Esophagus squamous epithelium (tissue), 5 donors: ENCODE measurements at regions not wholly inside any gene's neighbourhood (a gene's known extent, or its start where the extent isn't known, plus 50 kb on each side); places are given as distances from the start of the nearest gene placed in this dataset.

Source experiments
- DNase-seq: peaks from one replicate; lab custom pipeline; 2025; lab: John Stamatoyannopoulos, UW
- H3K27ac ChIP-seq, 4 donors: fragments of 200-600 bp; sonication (generic); one replicate each; pipeline ENCODE4 v1.5.1; 2016 to 2019; ENCODE audit warnings: mild to moderate bottlenecking in 1 of 4
- H3K27me3 ChIP-seq, 4 donors: fragments of 200-600 bp; sonication (generic); 1 replicate in 3 of 4; 2 replicates in 1 of 4; pipeline versions ENCODE4 v1.5.1 to v1.6.0; 2017 to 2021; ENCODE audit warnings: antibody characterized with exemption in 1 of 4
- H3K36me3 ChIP-seq, 3 donors: fragments of 200-600 bp; sonication (generic); one replicate each; pipeline ENCODE4 v1.5.1; 2016 to 2019
- H3K4me1 ChIP-seq, 3 donors: fragments of 200-600 bp; sonication (generic); one replicate each; pipeline ENCODE4 v1.5.1; 2017 to 2019
- H3K4me3 ChIP-seq, 4 donors: fragments of 200-600 bp; sonication (generic); 1 replicate in 3 of 4; 2 replicates in 1 of 4; pipeline ENCODE4 v1.5.1; 2016 to 2019; ENCODE audit warnings: mild to moderate bottlenecking in 2 of 4, moderate library complexity in 1 of 4
- H3K9me3 ChIP-seq, 3 donors: fragments of 200-600 bp; sonication (generic); one replicate each; pipeline ENCODE4 v1.5.1; 2016 to 2019
- CTCF ChIP-seq, 6 experiments: fragments of 450-650 bp in 4 of 6; fragments of 200-600 bp in 2 of 6; sonication (generic) in 2 of 6; IDR thresholded peaks; one replicate each; pipeline ENCODE4 v1.5.1; 2016 to 2019; ENCODE audit warnings: antibody characterized with exemption in 6 of 6, mild to moderate bottlenecking in 4 of 6, moderate library complexity in 4 of 6
- POLR2A ChIP-seq, 4 donors: fragments of 450-650 bp; IDR thresholded peaks; one replicate each; pipeline ENCODE4 v1.6.1; 2017; ENCODE audit warnings: antibody characterized with exemption in 4 of 4, mild to moderate bottlenecking in 4 of 4, moderate library complexity in 3 of 4
- WGBS, 2 donors: methylation state at CpG; one replicate each; pipeline ENCODE4 v1.1.5; 2018; 5-methylcytosine and 5-hydroxymethylcytosine counted together
- intact Hi-C: fragments of 100-400 bp; cut with DNase I; formaldehyde crosslinking; loops from one replicate; pipeline ENCODE4 v1.15.0; 2022
- donor health status: DM: yes; HTN: yes; CAD: no.

GRCh38 chr13:74084375-74084935, 49.7 kb downstream of the KLF12 start:
- Histone ChIP-seq H3K9me3 (no peaks in the 10 kb centered on the region), H3K4me1 (peaks cover 0 to 3% (median 0%) of the 10 kb centered on the region in 3 donors), H3K4me3 (no peak overlapping the region), H3K36me3 (no peaks in the 10 kb centered on the region), H3K27me3 (no peaks in the 10 kb centered on the region), H3K27ac (no peak overlapping the region)
- DNase-seq = no peak
- TF ChIP-seq CTCF (IDR thresholded peaks at IDR 0.05) = no peak
- TF ChIP-seq POLR2A (IDR thresholded peaks at IDR 0.05) = no peak
- intact Hi-C loops = no loop called here
- 80% methylated on average over 4 of the region's 4 CpGs for WGBS, 2 donors

GRCh38 chr13:74082741-74083160, 51.5 kb downstream of the KLF12 start:
- intact Hi-C loops = no loop called here
- no peak for DNase-seq
- H3K27me3 ChIP-seq = no peaks in the 10 kb centered on the region
- 50 to 69% methylated on average over 3 of the region's 3 CpGs for WGBS, 2 donors
- H3K4me3 ChIP-seq = no peak overlapping the region
- H3K9me3 ChIP-seq = no peaks in the 10 kb centered on the region
- H3K27ac ChIP-seq = no peak overlapping the region
- TF ChIP-seq POLR2A (IDR thresholded peaks at IDR 0.05) (no peak), CTCF (IDR thresholded peaks at IDR 0.05) (no peak)
- H3K36me3 ChIP-seq = no peaks in the 10 kb centered on the region
- H3K4me1 ChIP-seq = peaks cover 0 to 2% (median 0%) of the 10 kb centered on the region in 3 donors

- intact Hi-C loops = no loop called here
- no peak overlapping the region for H3K4me3 ChIP-seq
- no peaks in the 10 kb centered on the region for H3K36me3 ChIP-seq
- DNase-seq = no peak
- H3K9me3 ChIP-seq = no peaks in the 10 kb centered on the region
- 90 to 92% methylated on average over 1 of the region's 1 CpG for WGBS, 2 donors
- TF ChIP-seq POLR2A (IDR thresholded peaks at IDR 0.05) = no peak
- no peak for TF ChIP-seq CTCF (IDR thresholded peaks at IDR 0.05)
- H3K27ac ChIP-seq = no peak overlapping the region
- no peaks in the 10 kb centered on the region for H3K27me3 ChIP-seq
- no peaks in the 10 kb centered on the region for H3K4me1 ChIP-seq
These were observed 53.4 kb downstream of the KLF12 start for GRCh38 chr13:74080762-74081161.

GRCh38 chr13:74077792-74078191, 56.4 kb downstream of the KLF12 start:
- Histone ChIP-seq H3K4me3 (no peak overlapping the region), H3K27me3 (no peaks in the 10 kb centered on the region), H3K4me1 (peaks cover 0 to 11% (median 0%) of the 10 kb centered on the region in 3 donors), H3K27ac (no peak overlapping the region), H3K9me3 (no peaks in the 10 kb centered on the region), H3K36me3 (no peaks in the 10 kb centered on the region)
- intact Hi-C loops = no loop called here
- WGBS, 2 donors = 63 to 68% methylated on average over 2 of the region's 2 CpGs
- TF ChIP-seq CTCF (IDR thresholded peaks at IDR 0.05) (no peak), POLR2A (IDR thresholded peaks at IDR 0.05) (no peak)
- no peak for DNase-seq

- Histone ChIP-seq H3K27me3 (no peaks in the 10 kb centered on the region), H3K9me3 (no peaks in the 10 kb centered on the region), H3K27ac (no peak overlapping the region), H3K4me3 (no peak overlapping the region), H3K4me1 (peaks cover 0 to 11% (median 0%) of the 10 kb centered on the region in 3 donors), H3K36me3 (no peaks in the 10 kb centered on the region)
- no peak for DNase-seq
- intact Hi-C loops = no loop called here
- TF ChIP-seq CTCF (IDR thresholded peaks at IDR 0.05) = no peak
- TF ChIP-seq POLR2A (IDR thresholded peaks at IDR 0.05) = no peak
- 66 to 77% methylated on average over 2 of the region's 2 CpGs for WGBS, 2 donors
These were observed 56.8 kb downstream of the KLF12 start for GRCh38 chr13:74077375-74077774.
